Mononuclear cell (primary cell): ENCODE measurements at regions not wholly inside any gene's neighbourhood (a gene's known extent, or its start where the extent isn't known, plus 50 kb on each side); places are given as distances from the start of the nearest gene placed in this dataset.

Experiments used
- H3K27me3 ChIP-seq: 2 replicates; pipeline ENCODE4 v1.6.0; 2011; ENCODE audit warnings: low read length, control low read depth; ENCODE audit not compliant: insufficient read depth
- H3K4me1 ChIP-seq: 2 replicates; pipeline ENCODE4 v1.5.1; 2011; ENCODE audit warnings: mild to moderate bottlenecking, low read length, control low read depth; ENCODE audit not compliant: insufficient read depth
- H3K4me3 ChIP-seq: 2 replicates; pipeline ENCODE4 v1.5.1; 2011; ENCODE audit warnings: mild to moderate bottlenecking, low read length, moderate library complexity
- H3K9me3 ChIP-seq: 2 replicates; pipeline ENCODE4 v1.5.1; 2011; ENCODE audit warnings: low read depth, mild to moderate bottlenecking, control low read depth, low read length

- Histone ChIP-seq H3K27me3 (no peaks in the 10 kb centered on the region), H3K4me1 (no peaks in the 10 kb centered on the region), H3K4me3 (no peak overlapping the region), H3K9me3 (no peaks in the 10 kb centered on the region)
Measured at GRCh38 chr6:164178679-164179332, 764.3 kb downstream of the QKI start.

- Histone ChIP-seq H3K4me1 (no peaks in the 10 kb centered on the region), H3K27me3 (no peaks in the 10 kb centered on the region), H3K9me3 (no peaks in the 10 kb centered on the region), H3K4me3 (no peak overlapping the region)
Measured at GRCh38 chr6:164169355-164169754, 754.8 kb downstream of the QKI start.

GRCh38 chr6:164168595-164168994 is 754.1 kb downstream of the QKI start:
- Histone ChIP-seq H3K27me3 (no peaks in the 10 kb centered on the region), H3K9me3 (no peaks in the 10 kb centered on the region), H3K4me3 (no peak overlapping the region), H3K4me1 (no peaks in the 10 kb centered on the region)

GRCh38 chr6:164167873-164168405 is 753.4 kb downstream of the QKI start:
- Histone ChIP-seq H3K4me1 (no peaks in the 10 kb centered on the region), H3K9me3 (no peaks in the 10 kb centered on the region), H3K27me3 (no peaks in the 10 kb centered on the region), H3K4me3 (no peak overlapping the region)

GRCh38 chr6:164166996-164167395 is 752.5 kb downstream of the QKI start:
- no peaks in the 10 kb centered on the region for H3K4me1 ChIP-seq

GRCh38 chr6:164166515-164166914 is 752.0 kb downstream of the QKI start:
- H3K4me3 ChIP-seq, result no peak overlapping the region
- H3K27me3 ChIP-seq, result no peaks in the 10 kb centered on the region
- H3K4me1 ChIP-seq, result no peaks in the 10 kb centered on the region
- no peaks in the 10 kb centered on the region for H3K9me3 ChIP-seq

More at GRCh38 chr6:164166996-164167395, 752.5 kb downstream of the QKI start:
- Histone ChIP-seq H3K9me3 (no peaks in the 10 kb centered on the region), H3K4me3 (no peak overlapping the region), H3K27me3 (no peaks in the 10 kb centered on the region)

GRCh38 chr6:164164876-164165275 is 750.4 kb downstream of the QKI start:
- Histone ChIP-seq H3K4me3 (no peak overlapping the region), H3K9me3 (no peaks in the 10 kb centered on the region), H3K4me1 (no peaks in the 10 kb centered on the region), H3K27me3 (no peaks in the 10 kb centered on the region)

- Histone ChIP-seq H3K27me3 (no peaks in the 10 kb centered on the region), H3K4me3 (no peak overlapping the region), H3K9me3 (no peaks in the 10 kb centered on the region), H3K4me1 (no peaks in the 10 kb centered on the region)
Measured at GRCh38 chr6:164163239-164163638, 748.7 kb downstream of the QKI start.

GRCh38 chr6:164159061-164159460 is 744.5 kb downstream of the QKI start:
- H3K4me3 ChIP-seq, result no peak overlapping the region
- no peaks in the 10 kb centered on the region for H3K9me3 ChIP-seq
- H3K4me1 ChIP-seq, result no peaks in the 10 kb centered on the region
- H3K27me3 ChIP-seq, result no peaks in the 10 kb centered on the region

GRCh38 chr6:164154588-164154987 is 740.1 kb downstream of the QKI start:
- H3K4me3 ChIP-seq, result no peak overlapping the region
- no peaks in the 10 kb centered on the region for H3K4me1 ChIP-seq
- no peaks in the 10 kb centered on the region for H3K27me3 ChIP-seq
- H3K9me3 ChIP-seq, result no peaks in the 10 kb centered on the region

- H3K9me3 ChIP-seq, result no peaks in the 10 kb centered on the region
- H3K4me3 ChIP-seq, result no peak overlapping the region
- no peaks in the 10 kb centered on the region for H3K4me1 ChIP-seq
- H3K27me3 ChIP-seq, result no peaks in the 10 kb centered on the region
Measured at GRCh38 chr6:164152611-164153010, 738.1 kb downstream of the QKI start.

- Histone ChIP-seq H3K4me1 (no peaks in the 10 kb centered on the region), H3K27me3 (no peaks in the 10 kb centered on the region), H3K4me3 (no peak overlapping the region), H3K9me3 (no peaks in the 10 kb centered on the region)
Measured at GRCh38 chr6:164151161-164152120, 736.9 kb downstream of the QKI start.

GRCh38 chr6:164150232-164150631 is 735.7 kb downstream of the QKI start:
- no peaks in the 10 kb centered on the region for H3K4me1 ChIP-seq
- no peaks in the 10 kb centered on the region for H3K9me3 ChIP-seq
- no peak overlapping the region for H3K4me3 ChIP-seq
- H3K27me3 ChIP-seq, result no peaks in the 10 kb centered on the region

GRCh38 chr6:164148788-164149187 is 734.3 kb downstream of the QKI start:
- no peaks in the 10 kb centered on the region for H3K9me3 ChIP-seq
- no peak overlapping the region for H3K4me3 ChIP-seq
- no peaks in the 10 kb centered on the region for H3K27me3 ChIP-seq
- H3K4me1 ChIP-seq, result no peaks in the 10 kb centered on the region

- no peak overlapping the region for H3K4me3 ChIP-seq
- no peaks in the 10 kb centered on the region for H3K9me3 ChIP-seq
- H3K27me3 ChIP-seq, result no peaks in the 10 kb centered on the region
- no peaks in the 10 kb centered on the region for H3K4me1 ChIP-seq
Measured at GRCh38 chr6:164144316-164144715, 729.8 kb downstream of the QKI start.
